SK-N-MC (cell line): ENCODE measurements at regions not wholly inside any gene's neighbourhood (a gene's known extent, or its start where the extent isn't known, plus 50 kb on each side); places are given as distances from the start of the nearest gene placed in this dataset.

Experiments used
- EZH2 ChIP-seq: fragments of 200-600 bp; sonication (generic); IDR thresholded peaks from one replicate; pipeline ENCODE4 v1.6.1; 2017; ENCODE audit warnings: antibody characterized with exemption
- FOXP2 ChIP-seq: optimal IDR thresholded peaks from 2 replicates; pipeline ENCODE3; 2011; ENCODE audit warnings: mild to moderate bottlenecking, moderate library complexity; ENCODE audit not compliant: insufficient read depth; ENCODE audit errors: extremely low read length, control extremely low read depth
- POLR2AphosphoS5 ChIP-seq: IDR thresholded peaks from 2 replicates; pipeline ENCODE4 v1.6.1; 2012; ENCODE audit warnings: mild to moderate bottlenecking, low read depth, low read length, borderline replicate concordance

- TF ChIP-seq POLR2AphosphoS5 (no peak), EZH2 (no peak), FOXP2 (no peak)
Measured at GRCh38 chr2:9752441-9753275, 90.6 kb upstream of the TAF1B start.
